ENCODE measurements at regions not wholly inside any gene's neighbourhood (a gene's known extent, or its start where the extent isn't known, plus 50 kb on each side); places are given as distances from the start of the nearest gene placed in this dataset.

DNA sequence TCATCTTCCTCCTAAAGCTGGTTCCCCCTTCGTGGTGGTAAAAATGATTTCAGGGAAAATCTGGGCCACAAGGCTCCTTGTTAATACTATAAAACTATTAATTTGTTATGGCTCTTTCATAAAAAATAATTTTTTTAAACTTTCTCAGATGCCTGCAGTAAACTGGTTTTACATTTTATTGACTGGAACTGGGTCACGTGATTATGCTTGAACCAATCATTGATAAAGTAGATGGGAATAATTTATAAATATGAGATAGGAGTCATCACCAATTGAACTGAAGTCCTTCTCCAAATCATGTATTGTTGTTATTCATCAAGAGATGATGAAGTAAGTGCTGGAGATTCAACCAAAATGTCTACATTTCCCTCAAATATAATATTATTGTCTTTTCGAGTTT lies 138.4 kb downstream of the SLC17A6 start:
- Histone ChIP-seq H3K36me3 (replicated peaks) (no peaks in the 10 kb centered on the region), H3K27me3 (ENCODE audit: low read depth) (no peaks in the 10 kb centered on the region), H3K4me1 (no peaks in the 10 kb centered on the region), H3K4me3 (no peak overlapping the region), H3K9me3 (no peaks in the 10 kb centered on the region)
- DNase-seq (ENCODE audit: low spot score in 2 of 2) = no peak
- in situ Hi-C loops (cut with MboI; ENCODE audit: low sequenced_read_pairs) = no loop called here

DNA sequence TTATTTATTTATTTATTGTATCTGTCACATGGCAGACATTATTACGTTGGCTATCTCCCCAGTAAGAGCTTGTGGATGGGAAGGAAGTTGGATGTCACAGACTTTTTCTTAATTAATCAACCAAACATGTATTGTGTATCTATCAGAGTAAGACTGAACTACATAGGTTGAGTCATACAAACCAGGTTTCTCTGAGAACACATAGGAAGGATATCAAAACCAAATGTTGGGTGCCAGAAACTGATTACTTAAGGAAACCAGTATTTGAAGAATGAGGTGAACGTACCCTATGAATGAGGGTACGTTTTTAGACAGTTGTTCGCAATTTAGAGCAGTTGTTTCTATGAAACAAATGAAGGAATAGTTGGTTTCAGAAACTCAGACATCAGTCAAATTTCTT lies 136.4 kb downstream of the SLC17A6 start:
- Histone ChIP-seq H3K4me3 (no peak overlapping the region), H3K9me3 (no peaks in the 10 kb centered on the region), H3K4me1 (no peaks in the 10 kb centered on the region), H3K36me3 (replicated peaks) (no peaks in the 10 kb centered on the region), H3K27me3 (ENCODE audit: low read depth) (no peaks in the 10 kb centered on the region)
- no peak for DNase-seq (ENCODE audit: low spot score in 2 of 2)
- in situ Hi-C loops (cut with MboI; ENCODE audit: low sequenced_read_pairs) = no loop called here

DNA sequence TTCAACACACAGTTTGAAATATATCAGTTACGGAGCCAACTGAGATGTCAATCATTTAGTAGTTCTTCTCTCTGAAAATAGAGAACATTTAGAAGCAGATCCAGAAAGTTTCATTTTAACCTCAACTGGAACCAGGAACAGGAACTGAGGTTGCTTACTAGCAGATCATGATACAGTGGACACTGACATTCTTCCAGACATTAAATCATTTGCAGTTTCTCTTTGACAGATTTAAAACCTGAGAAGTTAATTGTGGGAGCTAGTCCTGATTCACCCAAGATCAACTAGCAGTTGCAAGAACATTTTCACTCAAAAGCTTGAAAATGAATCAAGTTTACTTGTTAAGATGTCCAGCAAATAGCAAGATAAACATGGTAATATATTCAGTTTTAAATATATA lies 135.4 kb downstream of the SLC17A6 start:
- Histone ChIP-seq H3K4me1 (no peaks in the 10 kb centered on the region), H3K27me3 (ENCODE audit: low read depth) (no peaks in the 10 kb centered on the region), H3K9me3 (no peaks in the 10 kb centered on the region), H3K4me3 (no peak overlapping the region), H3K36me3 (replicated peaks) (no peaks in the 10 kb centered on the region)
- no peak for DNase-seq (ENCODE audit: low spot score in 2 of 2)
- in situ Hi-C loops (cut with MboI; ENCODE audit: low sequenced_read_pairs) = no loop called here

DNA sequence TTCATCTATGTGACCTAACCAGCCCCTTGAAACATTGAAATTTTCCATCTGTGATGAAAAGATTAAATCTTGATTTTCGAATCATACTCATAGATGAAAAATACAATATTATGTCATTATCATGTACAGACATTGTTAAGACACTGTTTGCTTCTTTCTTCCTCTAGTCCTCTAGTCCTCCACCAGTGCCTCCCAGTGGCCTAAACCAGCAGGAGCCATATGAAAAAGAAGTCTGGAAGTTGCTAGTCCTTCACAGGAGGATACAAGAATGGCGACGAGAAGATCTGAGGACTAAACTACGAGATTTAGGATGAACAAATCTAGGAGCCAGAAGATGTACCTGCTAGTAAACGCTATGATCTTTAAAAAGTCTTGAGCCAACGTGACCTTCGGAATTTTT lies 134.1 kb downstream of the SLC17A6 start:
- Histone ChIP-seq H3K27me3 (ENCODE audit: low read depth) (no peaks in the 10 kb centered on the region), H3K4me1 (no peaks in the 10 kb centered on the region), H3K36me3 (replicated peaks) (no peaks in the 10 kb centered on the region), H3K9me3 (no peaks in the 10 kb centered on the region), H3K4me3 (no peak overlapping the region)
- in situ Hi-C loops (cut with MboI; ENCODE audit: low sequenced_read_pairs) = no loop called here
- no peak for DNase-seq (ENCODE audit: low spot score in 2 of 2)

DNA sequence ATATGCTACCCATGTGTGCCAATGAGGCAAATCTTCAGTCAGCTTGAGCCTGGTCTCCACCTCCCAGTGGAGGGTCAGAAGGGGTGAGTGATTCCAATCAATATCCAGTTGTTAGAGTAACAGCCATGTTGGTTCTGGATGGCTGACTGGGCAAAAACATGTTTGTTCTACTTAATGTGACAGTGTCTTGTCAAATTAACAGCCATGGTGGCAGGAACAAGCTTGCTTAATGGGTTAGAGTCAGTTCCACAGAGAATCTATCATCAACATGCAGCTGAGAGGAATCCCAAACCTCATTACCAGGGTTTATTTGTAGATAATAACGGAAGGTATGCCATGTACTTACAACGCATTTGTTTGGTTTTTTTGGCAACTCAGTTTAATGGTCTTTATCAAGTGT lies 133.2 kb downstream of the SLC17A6 start:
- DNase-seq (ENCODE audit: low spot score in 2 of 2) = no peak
- in situ Hi-C loops (cut with MboI; ENCODE audit: low sequenced_read_pairs) = no loop called here
- H3K27me3 ChIP-seq (ENCODE audit: low read depth) = no peaks in the 10 kb centered on the region

DNA sequence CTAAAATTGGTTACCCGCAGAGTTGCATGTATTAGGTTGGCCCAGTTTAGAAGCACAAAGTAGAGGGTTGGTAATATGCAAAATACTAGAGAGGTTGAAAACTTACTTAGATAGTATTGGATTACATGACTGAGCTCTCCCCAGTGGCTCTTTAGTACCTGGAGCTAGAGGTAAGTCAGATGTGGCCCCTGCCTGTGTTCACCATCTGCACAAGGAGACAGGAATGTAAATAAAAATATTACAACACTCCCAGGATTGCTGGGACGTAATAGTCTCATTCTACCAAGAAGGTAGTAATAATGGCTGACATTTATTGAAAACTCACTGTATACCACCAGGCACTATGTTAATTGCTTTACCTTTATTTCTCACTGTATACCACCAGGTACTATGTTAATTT lies 129.6 kb downstream of the SLC17A6 start:
- DNase-seq (ENCODE audit: low spot score in 2 of 2) = no peak
- Histone ChIP-seq H3K9me3 (no peaks in the 10 kb centered on the region), H3K4me1 (no peaks in the 10 kb centered on the region), H3K4me3 (no peak overlapping the region), H3K36me3 (replicated peaks) (no peaks in the 10 kb centered on the region), H3K27me3 (ENCODE audit: low read depth) (no peaks in the 10 kb centered on the region)
- in situ Hi-C loops (cut with MboI; ENCODE audit: low sequenced_read_pairs) = no loop called here

More for the DNA sequence above, 133.2 kb downstream of the SLC17A6 start:
- H3K4me3 ChIP-seq = no peak overlapping the region
- no peaks in the 10 kb centered on the region for H3K4me1 ChIP-seq
- no peaks in the 10 kb centered on the region for H3K36me3 ChIP-seq (replicated peaks)
- no peaks in the 10 kb centered on the region for H3K9me3 ChIP-seq

DNA sequence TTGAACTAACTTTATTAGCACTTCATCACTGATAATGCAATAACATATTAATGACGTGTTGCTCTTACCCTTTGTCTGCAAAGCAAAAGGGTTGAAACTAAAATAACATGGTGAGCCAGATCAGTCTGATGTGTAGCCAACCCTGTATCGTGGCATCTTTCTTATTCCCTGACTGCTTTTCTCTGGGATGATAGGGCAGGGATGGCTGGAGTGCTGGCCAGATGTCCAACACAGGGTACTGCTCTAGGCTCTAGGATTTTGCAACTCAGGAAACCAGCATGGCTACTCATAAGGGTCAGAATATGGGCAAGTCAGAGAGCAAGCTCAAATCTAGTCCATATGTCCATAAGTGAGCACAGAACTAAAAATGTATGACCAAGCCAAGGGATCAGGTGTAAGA lies 129.1 kb downstream of the SLC17A6 start:
- in situ Hi-C loops (cut with MboI; ENCODE audit: low sequenced_read_pairs) = no loop called here
- H3K4me3 ChIP-seq = no peak overlapping the region
- no peaks in the 10 kb centered on the region for H3K36me3 ChIP-seq (replicated peaks)
- DNase-seq (ENCODE audit: low spot score in 2 of 2) = no peak
- H3K27me3 ChIP-seq (ENCODE audit: low read depth) = no peaks in the 10 kb centered on the region
- H3K4me1 ChIP-seq = no peaks in the 10 kb centered on the region
- H3K9me3 ChIP-seq = no peaks in the 10 kb centered on the region

DNA sequence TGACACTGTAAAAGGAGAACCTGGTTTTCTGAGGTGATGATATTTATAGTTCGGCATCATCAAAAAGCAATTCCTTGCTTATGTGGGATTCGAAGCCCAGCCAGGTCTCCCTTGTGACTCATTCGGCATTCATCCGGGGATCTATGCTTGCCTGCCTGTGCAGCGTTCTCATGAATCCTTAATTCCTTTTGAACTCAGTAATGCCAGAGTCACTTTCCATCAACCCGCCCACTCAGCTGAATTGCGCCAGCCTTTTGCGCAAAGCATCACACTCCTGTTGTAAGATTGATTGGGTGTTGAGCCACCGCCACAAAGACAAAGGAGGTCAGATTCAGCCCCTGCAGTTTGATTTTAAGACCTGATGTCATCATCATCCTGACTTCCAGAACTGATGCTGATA lies 128.6 kb downstream of the SLC17A6 start:
- in situ Hi-C loops (cut with MboI; ENCODE audit: low sequenced_read_pairs) = no loop called here
- DNase-seq (ENCODE audit: low spot score in 2 of 2) = no peak
- no peaks in the 10 kb centered on the region for H3K4me1 ChIP-seq
- H3K36me3 ChIP-seq (replicated peaks) = no peaks in the 10 kb centered on the region
- H3K9me3 ChIP-seq = no peaks in the 10 kb centered on the region
- H3K27me3 ChIP-seq (ENCODE audit: low read depth) = no peaks in the 10 kb centered on the region
- no peak overlapping the region for H3K4me3 ChIP-seq

DNA sequence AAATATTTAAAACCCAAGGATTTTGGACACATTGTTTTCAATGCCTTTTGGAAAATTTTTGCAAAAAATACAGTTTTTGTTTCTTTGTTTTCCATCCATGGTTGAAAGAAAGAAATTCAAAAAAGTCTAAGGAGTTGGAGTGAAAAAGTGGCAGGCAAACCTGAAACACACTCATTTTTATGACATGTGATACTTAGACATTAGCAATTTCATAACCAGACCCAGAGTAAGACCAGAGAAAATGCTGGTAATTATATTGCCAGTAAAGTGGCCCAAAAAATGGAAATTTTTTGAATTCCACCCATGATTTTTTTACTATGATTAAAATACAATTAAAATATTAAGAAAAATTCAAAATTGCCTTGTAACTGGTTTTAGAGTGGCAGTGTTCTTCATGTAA lies 128.2 kb downstream of the SLC17A6 start:
- Histone ChIP-seq H3K27me3 (ENCODE audit: low read depth) (no peaks in the 10 kb centered on the region), H3K4me1 (no peaks in the 10 kb centered on the region), H3K36me3 (replicated peaks) (no peaks in the 10 kb centered on the region), H3K9me3 (no peaks in the 10 kb centered on the region), H3K4me3 (no peak overlapping the region)
- in situ Hi-C loops (cut with MboI; ENCODE audit: low sequenced_read_pairs) = no loop called here
- no peak for DNase-seq (ENCODE audit: low spot score in 2 of 2)

DNA sequence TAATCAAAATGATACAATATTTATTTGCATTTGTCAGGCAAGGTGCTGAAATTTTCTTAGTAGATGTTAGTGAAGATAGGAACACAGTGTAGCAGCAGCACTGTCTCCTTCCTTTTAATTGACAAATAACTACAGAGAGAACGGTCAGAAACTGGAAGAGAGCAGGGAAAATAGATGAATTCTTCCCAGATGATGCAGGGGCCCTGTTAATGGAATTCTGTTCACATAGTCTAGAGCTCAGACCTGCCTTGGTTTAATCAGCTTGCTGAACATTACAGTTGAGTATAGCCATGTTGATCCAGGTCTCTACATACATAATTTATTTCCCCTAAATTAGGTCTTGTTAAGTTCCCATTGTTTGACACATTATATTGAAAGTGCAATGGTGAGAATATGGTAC lies 127.4 kb downstream of the SLC17A6 start:
- Histone ChIP-seq H3K4me1 (no peaks in the 10 kb centered on the region), H3K9me3 (no peaks in the 10 kb centered on the region), H3K4me3 (no peak overlapping the region), H3K27me3 (ENCODE audit: low read depth) (no peaks in the 10 kb centered on the region), H3K36me3 (replicated peaks) (no peaks in the 10 kb centered on the region)
- in situ Hi-C loops (cut with MboI; ENCODE audit: low sequenced_read_pairs) = no loop called here
- no peak for DNase-seq (ENCODE audit: low spot score in 2 of 2)

DNA sequence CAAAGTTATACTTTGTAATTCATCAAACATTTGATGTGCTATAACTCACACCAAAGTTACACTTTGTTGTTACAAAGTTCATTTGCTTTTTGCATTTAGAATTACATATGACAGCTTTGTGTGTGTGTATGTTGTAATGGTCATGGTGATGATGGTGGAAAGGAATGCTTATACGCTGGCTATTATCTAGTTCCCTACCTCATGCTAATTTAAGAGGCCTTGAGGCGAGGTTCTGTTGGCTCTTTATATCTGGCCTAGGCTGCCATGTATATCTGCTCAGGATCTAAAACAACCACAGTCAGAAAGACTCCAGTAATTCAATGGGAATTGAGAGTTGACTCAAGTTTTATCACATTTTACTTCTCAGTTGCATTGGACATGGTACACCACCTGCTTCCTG lies 123.4 kb downstream of the SLC17A6 start:
- no peaks in the 10 kb centered on the region for H3K36me3 ChIP-seq (replicated peaks)
- H3K27me3 ChIP-seq (ENCODE audit: low read depth) = no peaks in the 10 kb centered on the region
- H3K4me1 ChIP-seq = no peaks in the 10 kb centered on the region
- no peak overlapping the region for H3K4me3 ChIP-seq
- in situ Hi-C loops (cut with MboI; ENCODE audit: low sequenced_read_pairs) = no loop called here
- no peak for DNase-seq (ENCODE audit: low spot score in 2 of 2)
- H3K9me3 ChIP-seq = no peaks in the 10 kb centered on the region

DNA sequence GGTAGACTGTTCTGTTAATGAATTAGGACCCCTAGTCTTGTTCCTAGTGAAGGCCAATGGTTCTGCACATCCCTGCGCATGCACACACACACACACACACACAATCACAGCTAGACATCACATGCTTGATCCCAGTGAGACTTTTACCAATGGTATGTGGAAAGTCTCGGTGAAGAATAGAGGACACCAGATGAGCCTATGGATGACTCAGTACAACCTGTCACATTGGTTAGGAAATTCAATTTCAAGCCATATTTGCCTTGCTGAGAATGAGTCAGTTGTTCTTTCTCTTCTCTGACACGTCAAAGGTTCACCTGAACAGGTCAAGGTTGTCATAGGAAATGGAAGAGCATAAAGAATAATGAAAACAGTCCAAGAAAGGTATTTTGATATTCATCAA lies 122.0 kb downstream of the SLC17A6 start:
- Histone ChIP-seq H3K36me3 (replicated peaks) (no peaks in the 10 kb centered on the region), H3K9me3 (no peaks in the 10 kb centered on the region), H3K4me1 (peaks cover 3% of the 10 kb centered on the region), H3K27me3 (ENCODE audit: low read depth) (no peaks in the 10 kb centered on the region), H3K4me3 (no peak overlapping the region)
- in situ Hi-C loops (cut with MboI; ENCODE audit: low sequenced_read_pairs) = no loop called here
- no peak for DNase-seq (ENCODE audit: low spot score in 2 of 2)

DNA sequence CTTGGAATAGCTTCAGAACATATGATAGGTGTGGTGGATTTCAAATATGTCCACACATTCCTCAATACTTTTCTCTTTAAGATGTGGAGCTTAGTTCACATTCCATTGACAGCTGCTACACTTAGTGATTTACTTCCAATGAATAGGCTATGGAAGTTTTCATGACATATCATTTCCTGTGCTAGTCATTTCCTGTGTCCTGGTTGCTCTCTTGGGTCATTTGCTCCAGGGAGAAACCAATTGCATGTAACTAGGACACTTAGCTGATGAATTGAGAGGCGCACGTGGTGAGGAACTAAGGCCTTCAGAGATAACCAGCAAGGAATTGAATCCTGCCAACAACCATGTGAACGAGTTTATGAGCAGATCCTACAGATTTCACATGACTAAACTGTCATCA lies 120.9 kb downstream of the SLC17A6 start:
- DNase-seq (ENCODE audit: low spot score in 2 of 2) = no peak
- no peaks in the 10 kb centered on the region for H3K9me3 ChIP-seq
- peaks cover 9% of the 10 kb centered on the region for H3K4me1 ChIP-seq
- no peaks in the 10 kb centered on the region for H3K36me3 ChIP-seq (replicated peaks)
- no peaks in the 10 kb centered on the region for H3K27me3 ChIP-seq (ENCODE audit: low read depth)
- in situ Hi-C loops (cut with MboI; ENCODE audit: low sequenced_read_pairs) = no loop called here
- no peak overlapping the region for H3K4me3 ChIP-seq

DNA sequence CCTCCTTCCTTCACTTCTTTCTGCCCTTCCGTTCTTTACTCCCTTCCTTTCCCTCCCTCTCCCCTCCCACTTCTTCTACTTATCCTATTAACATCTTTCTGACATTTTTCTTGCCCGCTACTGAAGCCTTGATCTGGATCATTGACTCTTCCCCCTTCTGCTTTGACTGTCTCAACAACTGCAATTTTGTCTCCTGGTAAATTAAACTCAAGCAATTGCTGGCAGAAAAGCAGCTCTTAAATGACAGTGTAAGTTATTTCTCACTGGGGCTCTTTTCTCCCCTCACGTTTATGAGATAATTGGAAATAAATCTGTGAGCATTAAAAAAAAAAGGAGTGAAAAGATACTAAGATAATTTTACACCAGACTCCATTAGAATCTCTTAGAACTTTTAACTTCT lies 120.0 kb downstream of the SLC17A6 start:
- Histone ChIP-seq H3K27me3 (ENCODE audit: low read depth) (no peaks in the 10 kb centered on the region), H3K9me3 (no peaks in the 10 kb centered on the region), H3K4me1 (peaks cover 10% of the 10 kb centered on the region), H3K36me3 (replicated peaks) (no peaks in the 10 kb centered on the region), H3K4me3 (no peak overlapping the region)
- in situ Hi-C loops (cut with MboI; ENCODE audit: low sequenced_read_pairs) = no loop called here
- DNase-seq (ENCODE audit: low spot score in 2 of 2) = no peak

DNA sequence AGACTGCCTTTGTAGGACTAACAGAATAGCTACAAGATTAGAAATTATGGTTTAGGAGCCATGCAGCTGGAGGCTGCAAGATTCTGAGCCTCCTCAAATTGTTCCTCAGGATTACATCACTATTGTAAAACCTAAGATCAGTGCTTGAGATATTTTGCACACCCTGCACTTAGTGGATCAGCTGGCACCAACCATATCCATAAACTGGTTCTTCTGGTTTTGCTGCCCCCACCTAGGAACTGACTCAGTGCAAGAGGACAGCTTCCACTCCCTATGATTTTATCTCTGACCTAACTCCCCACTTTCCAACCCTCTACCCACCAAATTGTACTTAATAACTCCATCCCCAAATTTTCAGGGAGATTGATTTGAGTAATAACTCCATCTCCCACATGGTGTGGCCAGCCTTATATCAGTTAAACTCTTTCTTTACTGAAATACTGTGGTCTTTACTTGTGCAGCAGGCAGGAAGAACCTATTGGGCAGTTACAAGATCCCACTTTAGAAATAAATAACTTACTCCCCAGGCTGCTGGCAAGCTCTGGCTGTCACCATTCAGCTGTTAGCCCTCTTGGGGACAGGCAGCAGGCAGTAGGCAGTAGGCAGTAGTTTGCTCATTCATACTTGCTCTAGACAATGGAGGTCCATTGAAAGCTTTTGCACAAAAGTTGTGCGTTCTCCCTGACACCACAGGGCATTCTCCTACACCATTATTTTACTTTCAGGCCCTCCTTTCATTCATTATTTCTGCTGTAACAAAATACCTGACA lies 119.0 kb downstream of the SLC17A6 start:
- in situ Hi-C loops (cut with MboI; ENCODE audit: low sequenced_read_pairs) = no loop called here
- Histone ChIP-seq H3K4me3 (no peak overlapping the region), H3K27me3 (ENCODE audit: low read depth) (no peaks in the 10 kb centered on the region), H3K9me3 (no peaks in the 10 kb centered on the region), H3K36me3 (replicated peaks) (no peaks in the 10 kb centered on the region), H3K4me1 (peaks cover 10% of the 10 kb centered on the region)
- DNase-seq (ENCODE audit: low spot score in 2 of 2) = no peak

Measured in HAP-1 (cell line).